Adrenal gland (tissue), 5 donors: ENCODE measurements at regions not wholly inside any gene's neighbourhood (a gene's known extent, or its start where the extent isn't known, plus 50 kb on each side); places are given as distances from the start of the nearest gene placed in this dataset.

Source experiments
- POLR2A ChIP-seq, 2 donors: fragments of 450-650 bp; IDR thresholded peaks; one replicate each; pipeline ENCODE4 v1.6.1; 2017; ENCODE audit warnings: antibody characterized with exemption in 2 of 2, mild to moderate bottlenecking in 2 of 2, moderate library complexity in 1 of 2
- TF ChIP-seq, protein P1 (sequence below), 6 experiments: fragments of 450-650 bp in 4 of 6; fragments of 200-600 bp in 2 of 6; sonication (generic) in 1 of 6; IDR thresholded peaks; 1 replicate in 5 of 6; 2 replicates in 1 of 6; pipeline versions ENCODE4 v1.5.1 to v1.8.0; 2016 to 2021; ENCODE audit warnings: antibody characterized with exemption in 6 of 6, mild to moderate bottlenecking in 2 of 6, moderate library complexity in 1 of 6
- donor health status: DM: no; HTN: no; CAD: no.

GRCh38 chr7:16063716-16064675 lies 357.3 kb downstream of the CRPPA start:
- no peak for TF ChIP-seq POLR2A (IDR thresholded peaks at IDR 0.05)
- TF ChIP-seq, protein P1, sequence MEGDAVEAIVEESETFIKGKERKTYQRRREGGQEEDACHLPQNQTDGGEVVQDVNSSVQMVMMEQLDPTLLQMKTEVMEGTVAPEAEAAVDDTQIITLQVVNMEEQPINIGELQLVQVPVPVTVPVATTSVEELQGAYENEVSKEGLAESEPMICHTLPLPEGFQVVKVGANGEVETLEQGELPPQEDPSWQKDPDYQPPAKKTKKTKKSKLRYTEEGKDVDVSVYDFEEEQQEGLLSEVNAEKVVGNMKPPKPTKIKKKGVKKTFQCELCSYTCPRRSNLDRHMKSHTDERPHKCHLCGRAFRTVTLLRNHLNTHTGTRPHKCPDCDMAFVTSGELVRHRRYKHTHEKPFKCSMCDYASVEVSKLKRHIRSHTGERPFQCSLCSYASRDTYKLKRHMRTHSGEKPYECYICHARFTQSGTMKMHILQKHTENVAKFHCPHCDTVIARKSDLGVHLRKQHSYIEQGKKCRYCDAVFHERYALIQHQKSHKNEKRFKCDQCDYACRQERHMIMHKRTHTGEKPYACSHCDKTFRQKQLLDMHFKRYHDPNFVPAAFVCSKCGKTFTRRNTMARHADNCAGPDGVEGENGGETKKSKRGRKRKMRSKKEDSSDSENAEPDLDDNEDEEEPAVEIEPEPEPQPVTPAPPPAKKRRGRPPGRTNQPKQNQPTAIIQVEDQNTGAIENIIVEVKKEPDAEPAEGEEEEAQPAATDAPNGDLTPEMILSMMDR (IDR thresholded peaks at IDR 0.05), result no peak
